H1 (cell line): ENCODE measurements at regions not wholly inside any gene's neighbourhood (a gene's known extent, or its start where the extent isn't known, plus 50 kb on each side); places are given as distances from the start of the nearest gene placed in this dataset.

Source experiments
- CTCF ChIA-PET: fragments of 300-600 bp; sonication (Branson Sonifier 250); formaldehyde crosslinking; loops from one replicate; lab custom pipeline; 2021; ENCODE audit not compliant: partially characterized antibody; lab: Charles Lee
- POLR2A ChIA-PET: fragments of 300-600 bp; sonication (Branson Sonifier 250); formaldehyde crosslinking; loops from one replicate; lab custom pipeline; 2021; ENCODE audit warnings: inconsistent platforms; ENCODE audit not compliant: partially characterized antibody; lab: Charles Lee
- DNase-seq, 2 experiments: peaks; one replicate each; pipeline versions ENCODE4 v3.0.0 to v3.0.0-alpha.2; 2010 to 2022; ENCODE audit warnings: low spot score in 2 of 2, low read depth in 1 of 2, mixed read lengths in 1 of 2
- FAIRE-seq: peaks from 2 replicates; lab custom pipeline; 2011; peaks lifted over from hg19 to GRCh38; lab: Jason Lieb, UNC
- H2AFZ ChIP-seq: 2 replicates; pipeline ENCODE4 v1.8.1; 2012; ENCODE audit warnings: low read length, inconsistent platforms
- H2AK5ac ChIP-seq: 2 replicates; pipeline ENCODE4 v1.6.1; 2013; ENCODE audit warnings: low read depth, low read length
- H2BK120ac ChIP-seq: replicated peaks from 2 replicates; pipeline ENCODE3; 2013; ENCODE audit warnings: low read depth, low read length, inconsistent platforms
- H2BK12ac ChIP-seq: 2 replicates; pipeline ENCODE4 v1.6.1; 2013; ENCODE audit warnings: low read depth, low read length
- H2BK15ac ChIP-seq: 2 replicates; pipeline ENCODE4 v1.6.1; 2013; ENCODE audit warnings: low read length
- H2BK20ac ChIP-seq: 2 replicates; pipeline ENCODE4 v1.6.1; 2013; ENCODE audit warnings: low read length
- H2BK5ac ChIP-seq: 2 replicates; pipeline ENCODE4 v1.6.1; 2013; ENCODE audit warnings: low read depth, low read length
- H3K14ac ChIP-seq: 2 replicates; pipeline ENCODE4 v1.6.1; 2013; ENCODE audit warnings: inconsistent platforms; ENCODE audit not compliant: insufficient read length
- H3K18ac ChIP-seq: 2 replicates; pipeline ENCODE4 v1.6.1; 2013; ENCODE audit warnings: low read length; ENCODE audit errors: extremely low read depth
- H3K23ac ChIP-seq: 2 replicates; pipeline ENCODE4 v1.6.1; 2013; ENCODE audit warnings: inconsistent platforms; ENCODE audit not compliant: insufficient read length
- H3K23me2 ChIP-seq: 2 replicates; pipeline ENCODE4 v1.6.1; 2013; ENCODE audit warnings: low read depth, low read length
- H3K27ac ChIP-seq: 2 replicates; pipeline ENCODE4 v1.6.1; 2011; ENCODE audit warnings: low read depth, low read length, inconsistent platforms
- H3K27me3 ChIP-seq, 4 experiments: replicated peaks in 1 of 4; 1 replicate in 1 of 4; 2 replicates in 3 of 4; pipeline versions ENCODE4 v1.6.1 to v1.8.1; 2011 to 2013; ENCODE audit warnings: low read length in 3 of 4, mild to moderate bottlenecking in 3 of 4, inconsistent platforms in 2 of 4, mixed read lengths in 2 of 4, moderate library complexity in 1 of 4; ENCODE audit not compliant: control insufficient read depth in 3 of 4, insufficient read depth in 3 of 4; ENCODE audit errors: extremely low read depth in 1 of 4
- H3K36me3 ChIP-seq, 4 experiments: 2 replicates each; pipeline versions ENCODE4 v1.6.1 to v1.8.1; 2011 to 2013; ENCODE audit warnings: mild to moderate bottlenecking in 4 of 4, low read length in 3 of 4, moderate library complexity in 2 of 4, control low read depth in 1 of 4, inconsistent platforms in 1 of 4; ENCODE audit not compliant: insufficient read depth in 4 of 4, control insufficient read depth in 2 of 4
- H3K4ac ChIP-seq: replicated peaks from 2 replicates; pipeline ENCODE3; 2013; ENCODE audit warnings: low read length, low read depth, mixed read lengths, inconsistent platforms; ENCODE audit not compliant: insufficient read length
- H3K4me1 ChIP-seq, 4 experiments: replicated peaks in 1 of 4; 1 replicate in 1 of 4; 2 replicates in 3 of 4; pipeline versions ENCODE4 v1.6.1 to v1.8.1; 2011 to 2013; ENCODE audit warnings: low read length in 3 of 4, inconsistent platforms in 2 of 4, mixed read lengths in 1 of 4; ENCODE audit not compliant: insufficient read depth in 4 of 4, control insufficient read depth in 3 of 4
- H3K4me2 ChIP-seq, 2 experiments: 2 replicates each; pipeline versions ENCODE4 v1.6.1 to v1.8.1; 2011 to 2013; ENCODE audit warnings: low read depth in 2 of 2, low read length in 2 of 2, control low read depth in 1 of 2, inconsistent platforms in 1 of 2, mild to moderate bottlenecking in 1 of 2; ENCODE audit not compliant: insufficient read depth in 1 of 2
- H3K4me3 ChIP-seq, 4 experiments: fragments of 200-600, 300-600 bp in 1 of 4; sonication (generic), shearing (Covaris generic), sonication (Bioruptor Twin) in 1 of 4; 2 replicates each; pipeline versions ENCODE4 v1.5.1 to v1.8.1; 2011 to 2016; ENCODE audit warnings: low read length in 4 of 4, low read depth in 3 of 4, control low read depth in 2 of 4, inconsistent platforms in 2 of 4, mild to moderate bottlenecking in 2 of 4, mixed read lengths in 1 of 4, moderate library complexity in 1 of 4; ENCODE audit not compliant: insufficient read depth in 2 of 4; ENCODE audit errors: extremely low read depth in 1 of 4
- H3K56ac ChIP-seq: replicated peaks from 2 replicates; pipeline ENCODE3; 2013; ENCODE audit warnings: low read depth, mild to moderate bottlenecking, mixed read lengths, low read length, inconsistent platforms; ENCODE audit not compliant: insufficient read length
- H3K79me1 ChIP-seq: 2 replicates; pipeline ENCODE4 v1.6.1; 2013; ENCODE audit warnings: low read depth, low read length, control low read depth
- H3K79me2 ChIP-seq, 2 experiments: 2 replicates each; pipeline versions ENCODE4 v1.6.1 to v1.8.1; 2012 to 2013; ENCODE audit warnings: low read length in 2 of 2, mild to moderate bottlenecking in 2 of 2, inconsistent platforms in 1 of 2; ENCODE audit not compliant: insufficient read depth in 2 of 2, control insufficient read depth in 1 of 2
- H3K9ac ChIP-seq, 4 experiments: replicated peaks in 1 of 4; 1 replicate in 1 of 4; 2 replicates in 3 of 4; pipeline versions ENCODE4 v1.6.1 to v1.8.1; 2011 to 2013; ENCODE audit warnings: low read depth in 3 of 4, low read length in 3 of 4, control low read depth in 2 of 4, mild to moderate bottlenecking in 2 of 4, moderate library complexity in 2 of 4, inconsistent platforms in 1 of 4; ENCODE audit errors: extremely low read depth in 1 of 4
- H3K9me3 ChIP-seq, 2 experiments: 2 replicates each; pipeline versions ENCODE4 v1.6.1 to v1.8.1; 2012 to 2013; ENCODE audit warnings: mild to moderate bottlenecking in 2 of 2, moderate library complexity in 2 of 2, control low read depth in 1 of 2, inconsistent platforms in 1 of 2, low read depth in 1 of 2, low read length in 1 of 2, mixed read lengths in 1 of 2; ENCODE audit not compliant: insufficient read depth in 2 of 2
- H4K20me1 ChIP-seq, 2 experiments: replicated peaks in 1 of 2; 2 replicates each; pipeline versions ENCODE3 to v1.8.1; 2011 to 2013; ENCODE audit warnings: inconsistent platforms in 2 of 2, low read length in 2 of 2, mild to moderate bottlenecking in 1 of 2; ENCODE audit not compliant: insufficient read depth in 2 of 2, control insufficient read depth in 1 of 2
- H4K5ac ChIP-seq: 2 replicates; pipeline ENCODE4 v1.6.1; 2013; ENCODE audit warnings: low read length, low read depth, mixed read lengths, inconsistent platforms; ENCODE audit not compliant: insufficient read length
- H4K8ac ChIP-seq: 2 replicates; pipeline ENCODE4 v1.8.0; 2013; ENCODE audit warnings: mild to moderate bottlenecking, moderate library complexity, low read length, inconsistent platforms; ENCODE audit not compliant: insufficient read depth; ENCODE audit errors: extremely low read depth
- H4K91ac ChIP-seq: replicated peaks from 2 replicates; pipeline ENCODE3; 2013; ENCODE audit warnings: low read length, mixed read lengths, inconsistent platforms; ENCODE audit not compliant: insufficient read length
- ATF3 ChIP-seq: IDR thresholded peaks from 2 replicates; pipeline ENCODE4 v1.6.1; 2011; ENCODE audit warnings: low read depth, mild to moderate bottlenecking, low read length; ENCODE audit not compliant: insufficient read depth
- CEBPB ChIP-seq: IDR thresholded peaks from 2 replicates; pipeline ENCODE4 v1.6.1; 2012; ENCODE audit warnings: low read depth, low read length
- CREB1 ChIP-seq: IDR thresholded peaks from 2 replicates; pipeline ENCODE4 v1.6.1; 2012; ENCODE audit warnings: inconsistent platforms
- E2F6 ChIP-seq: IDR thresholded peaks from 2 replicates; pipeline ENCODE4 v1.6.1; 2012; ENCODE audit warnings: inconsistent platforms
- EGR1 ChIP-seq: IDR thresholded peaks from 2 replicates; pipeline ENCODE4 v1.6.1; 2011; ENCODE audit warnings: low read depth, low read length, borderline replicate concordance
- FOSL1 ChIP-seq: IDR thresholded peaks from 2 replicates; pipeline ENCODE4 v1.6.1; 2011; ENCODE audit warnings: mild to moderate bottlenecking, low read depth, low read length, moderate library complexity; ENCODE audit not compliant: insufficient read depth
- GABPA ChIP-seq: IDR thresholded peaks from 2 replicates; pipeline ENCODE4 v1.6.1; 2011; ENCODE audit warnings: mild to moderate bottlenecking, low read length, moderate library complexity, borderline replicate concordance; ENCODE audit not compliant: insufficient read depth
- GTF2F1 ChIP-seq: IDR thresholded peaks from 2 replicates; pipeline ENCODE4 v1.6.1; 2012; ENCODE audit warnings: low read depth, low read length, improper control_type of control experiment, borderline replicate concordance
- JUN ChIP-seq: IDR thresholded peaks from 2 replicates; pipeline ENCODE4 v1.6.1; 2011; ENCODE audit warnings: low read depth, mild to moderate bottlenecking, improper control_type of control experiment, low read length
- NANOG ChIP-seq: IDR thresholded peaks from 2 replicates; pipeline ENCODE4 v1.6.1; 2011; ENCODE audit warnings: low read length, low read depth, mild to moderate bottlenecking, inconsistent platforms; ENCODE audit not compliant: insufficient read depth, poor library complexity, severe bottlenecking
- NRF1 ChIP-seq: IDR thresholded peaks from 2 replicates; pipeline ENCODE4 v1.6.1; 2011; ENCODE audit warnings: mild to moderate bottlenecking, low read depth, low read length, improper control_type of control experiment
- POU5F1 ChIP-seq: IDR thresholded peaks from 2 replicates; pipeline ENCODE4 v1.6.1; 2011; ENCODE audit warnings: low read depth, mild to moderate bottlenecking, low read length, moderate library complexity
- SAP30 ChIP-seq: fragments of 300-600 bp; sonication (generic); IDR thresholded peaks from 2 replicates; pipeline ENCODE4 v1.7.1; 2012; ENCODE audit warnings: low read length, moderate library complexity, mild to moderate bottlenecking, inconsistent platforms; ENCODE audit not compliant: insufficient read depth, insufficient replicate concordance
- SRF ChIP-seq: IDR thresholded peaks from 2 replicates; pipeline ENCODE4 v1.6.1; 2011; ENCODE audit warnings: mild to moderate bottlenecking, low read depth, low read length, moderate library complexity
- TBP ChIP-seq: IDR thresholded peaks from 2 replicates; pipeline ENCODE4 v1.6.1; 2011; ENCODE audit warnings: low read depth, low read length, improper control_type of control experiment

DNA sequence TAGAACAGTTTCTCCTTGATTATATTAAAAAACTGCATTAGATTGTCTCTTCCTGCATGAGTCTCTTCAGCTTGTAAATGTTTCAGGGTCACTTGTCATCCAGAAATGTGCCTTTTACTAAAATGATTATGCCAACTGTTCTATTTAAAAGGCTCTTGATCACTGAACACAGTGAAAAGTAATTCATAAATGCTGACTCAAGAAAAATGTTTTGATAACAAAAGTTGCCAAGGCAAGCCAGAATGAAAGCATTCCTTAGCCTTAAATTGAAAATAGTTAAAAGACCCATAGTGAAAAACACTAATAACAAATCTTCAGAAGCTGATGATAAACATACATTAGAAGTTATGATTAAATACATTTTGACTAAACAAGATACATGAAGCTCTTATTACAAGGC is 356.0 kb upstream of the KIF2B start:
- H2BK5ac ChIP-seq, result no peak overlapping the region
- no peak overlapping the region for H2BK120ac ChIP-seq
- H3K18ac ChIP-seq, result no peak overlapping the region
- H2AK5ac ChIP-seq, result no peak overlapping the region
- no peak overlapping the region for H3K9ac ChIP-seq
- no peak for FAIRE-seq
- H3K27ac ChIP-seq, result no peak overlapping the region
- H3K36me3 ChIP-seq, result no peaks in the 10 kb centered on the region
- no peak overlapping the region for H4K91ac ChIP-seq
- H3K4ac ChIP-seq, result no peak overlapping the region
- H3K14ac ChIP-seq, result no peak overlapping the region
- H2BK12ac ChIP-seq, result no peak overlapping the region
- no peak for DNase-seq
- H3K4me2 ChIP-seq, result no peak overlapping the region
- H4K20me1 ChIP-seq, result no peaks in the 10 kb centered on the region
- H3K23ac ChIP-seq, result no peak overlapping the region
- H2BK15ac ChIP-seq, result no peak overlapping the region
- no peaks in the 10 kb centered on the region for H3K27me3 ChIP-seq
- POLR2A ChIA-PET, result no interaction called here
- no peaks in the 10 kb centered on the region for H3K79me2 ChIP-seq
- H2BK20ac ChIP-seq, result no peak overlapping the region
- H3K79me1 ChIP-seq, result no peaks in the 10 kb centered on the region
- no peaks in the 10 kb centered on the region for H3K23me2 ChIP-seq
- no peak overlapping the region for H4K5ac ChIP-seq
- H3K4me3 ChIP-seq, result no peak overlapping the region
- H2AFZ ChIP-seq, result no peak overlapping the region
- peaks cover 0 to 5% of the 10 kb centered on the region in 2 experiments; a peak in 1 of 4 replicates for H3K9me3 ChIP-seq
- no peak overlapping the region for H4K8ac ChIP-seq
- H3K56ac ChIP-seq, result no peak overlapping the region
- no peaks in the 10 kb centered on the region for H3K4me1 ChIP-seq
- CTCF ChIA-PET, result interaction anchor here (0.6 kb wide), 1 partner anchor 17 kb away, joined by 3 read pairs; no protein-coding TSS in a partner anchor
- no peak for TF ChIP-seq SRF
- TF ChIP-seq EGR1, result no peak
- TF ChIP-seq GABPA, result no peak
- no peak for TF ChIP-seq E2F6
- no peak for TF ChIP-seq GTF2F1
- TF ChIP-seq SAP30, result no peak
- no peak for TF ChIP-seq POU5F1
- TF ChIP-seq CEBPB, result no peak
- TF ChIP-seq NRF1, result no peak
- no peak for TF ChIP-seq CREB1
- TF ChIP-seq JUN, result no peak
- no peak for TF ChIP-seq TBP
- TF ChIP-seq ATF3, result no peak
- no peak for TF ChIP-seq FOSL1
- TF ChIP-seq NANOG, result no peak
